ENCODE measurements at regions not wholly inside any gene's neighbourhood (a gene's known extent, or its start where the extent isn't known, plus 50 kb on each side); places are given as distances from the start of the nearest gene placed in this dataset.

DNA sequence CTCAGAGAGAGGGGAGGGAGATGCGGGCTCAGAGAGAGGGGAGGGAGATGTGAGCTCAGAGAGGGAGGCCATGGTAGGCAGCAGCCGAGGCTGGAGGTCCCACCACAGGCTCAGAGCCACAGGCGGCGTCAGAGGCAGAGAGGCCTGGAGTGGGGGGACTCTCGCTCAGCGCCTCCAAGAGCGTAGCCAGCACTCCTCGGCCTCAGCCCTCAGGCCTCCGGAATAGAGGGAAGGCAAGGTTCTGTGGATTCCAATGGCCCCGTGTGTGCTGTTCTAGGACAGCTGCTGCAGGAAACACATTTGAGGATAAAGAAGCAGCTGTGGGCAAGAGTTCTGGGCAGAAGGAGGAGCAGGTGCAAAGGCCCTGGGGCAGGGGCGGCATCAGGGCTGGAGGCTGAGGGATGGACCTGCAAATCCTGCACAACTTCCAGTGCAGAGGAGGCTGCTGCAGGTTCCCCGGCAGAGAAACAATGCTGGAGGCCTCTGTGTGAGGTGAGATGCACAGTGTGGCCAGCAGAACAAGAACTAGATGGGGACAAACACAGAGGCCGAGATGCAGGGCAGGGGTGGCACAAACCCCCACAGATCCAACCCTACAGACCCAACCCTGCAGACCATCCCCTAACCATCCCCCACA, 59.1 kb upstream of the GALNT9 start:
- ATAC-seq (ENCODE audit: poor library complexity) (no peak), DNase-seq (no peak)
- intact Hi-C loops (cut with DNase I): no loop called here

DNA sequence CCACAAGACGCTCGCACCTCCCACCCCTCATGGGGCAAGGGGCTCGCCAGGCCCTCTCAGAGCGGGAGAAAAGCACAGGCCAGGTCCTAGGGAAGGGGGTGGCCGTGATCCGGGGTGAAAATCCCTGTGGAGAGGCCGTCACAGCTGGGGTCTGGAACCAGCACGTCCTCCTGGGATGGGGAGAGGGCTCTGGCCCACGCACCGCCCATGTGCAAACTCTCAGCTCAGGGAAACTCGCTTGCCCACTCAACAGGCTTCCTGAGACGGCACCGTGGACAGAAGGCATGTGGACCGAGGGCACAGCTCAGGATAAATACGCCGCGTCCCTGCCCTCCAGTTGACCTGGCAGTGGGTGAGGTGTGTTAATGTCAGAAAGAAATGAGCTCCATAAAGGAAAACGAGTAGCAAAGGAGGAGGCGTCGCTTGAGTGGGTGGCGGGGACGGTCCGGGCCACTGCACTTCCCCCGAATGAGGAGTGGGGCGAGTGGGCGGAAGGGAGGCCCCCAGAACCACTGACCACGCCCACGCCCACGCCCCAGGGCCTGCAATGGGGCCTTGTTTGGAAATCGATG, 57.6 kb upstream of the GALNT9 start:
- DNase-seq (no peak), ATAC-seq (ENCODE audit: poor library complexity) (no peak)
- intact Hi-C loops (cut with DNase I): no loop called here

DNA sequence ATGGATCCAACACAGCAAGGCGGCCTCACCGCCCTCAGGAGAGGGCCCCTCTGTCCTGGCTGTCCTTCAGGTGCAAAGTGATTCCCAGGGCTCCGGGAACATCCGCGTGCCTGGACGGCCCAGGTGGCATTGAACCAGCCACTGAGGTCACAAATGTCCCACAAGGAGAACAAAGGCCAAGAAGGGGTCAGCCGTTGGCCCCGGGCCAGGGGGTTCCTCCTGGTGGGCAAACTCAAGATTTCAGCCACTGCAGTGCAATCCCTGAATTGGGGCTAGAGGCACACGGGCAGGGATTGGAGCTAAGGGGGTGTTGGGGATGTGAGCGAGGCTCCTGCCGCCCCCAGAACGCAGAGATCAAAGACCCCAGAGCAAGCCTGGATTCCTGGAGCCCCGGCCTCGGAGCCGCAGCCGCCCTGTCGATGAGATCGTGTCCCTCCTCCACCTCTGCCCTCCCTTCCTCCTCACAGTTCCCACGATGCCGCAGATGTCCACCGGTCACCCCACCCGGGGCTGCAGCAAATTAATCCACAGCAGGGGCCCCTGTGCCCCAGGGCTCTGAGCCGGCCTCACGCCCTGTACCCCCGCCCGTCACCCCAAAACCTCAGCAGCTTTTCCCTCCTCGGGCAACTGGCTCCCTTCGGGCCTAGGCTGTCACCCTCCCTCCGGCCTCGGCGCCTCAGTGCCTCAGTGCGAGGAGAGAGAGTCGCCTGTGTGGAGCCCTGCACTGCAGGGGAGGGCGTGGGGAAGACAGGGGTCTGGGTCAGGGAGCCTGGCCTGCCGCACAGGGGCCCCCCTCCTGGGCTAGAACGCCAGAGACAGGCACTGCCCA, 56.7 kb upstream of the GALNT9 start:
- ATAC-seq (ENCODE audit: poor library complexity) (no peak), DNase-seq (no peak)
- intact Hi-C loops (cut with DNase I): no loop called here

DNA sequence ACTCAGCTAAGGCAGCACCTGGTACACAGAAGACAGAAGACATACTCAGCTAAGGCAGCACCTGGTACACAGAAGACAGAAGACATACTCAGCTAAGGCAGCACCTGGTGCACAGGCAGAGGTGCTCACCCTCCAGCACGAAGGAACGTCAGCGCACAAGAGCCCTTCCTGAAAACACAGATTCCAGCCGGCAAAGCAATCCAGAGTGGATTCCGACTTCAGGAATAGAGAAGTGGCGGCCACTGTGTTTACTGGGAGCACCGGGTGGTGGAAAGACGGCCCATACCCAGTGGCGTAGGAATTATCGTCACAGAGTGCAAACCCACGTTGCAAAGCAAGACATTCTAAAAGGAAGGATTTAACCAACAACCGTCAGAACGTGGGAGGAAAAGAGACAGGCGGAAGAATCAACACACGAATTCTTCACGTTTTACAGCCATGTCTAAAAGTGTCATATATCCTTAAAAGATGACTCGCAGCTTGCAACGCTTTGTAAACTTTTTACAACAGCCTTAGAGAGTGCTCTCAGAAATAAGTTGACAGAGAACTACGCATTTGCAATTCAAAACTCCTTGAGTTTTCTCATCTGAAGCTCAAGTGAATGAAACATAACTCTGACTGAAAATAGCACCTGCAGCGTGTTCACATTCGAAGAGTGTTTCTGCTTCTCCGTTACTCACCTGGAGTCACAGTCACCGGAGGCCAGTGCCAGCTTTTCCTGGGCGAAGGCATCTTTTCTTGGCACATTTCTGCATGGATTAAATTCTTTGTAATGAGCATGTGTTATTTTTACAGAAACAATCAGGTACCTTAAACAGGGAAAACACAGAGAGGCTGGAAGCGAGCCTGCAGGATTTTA, 55.8 kb upstream of the GALNT9 start:
- ATAC-seq (ENCODE audit: poor library complexity) (no peak), DNase-seq (no peak)
- intact Hi-C loops (cut with DNase I): no loop called here

DNA sequence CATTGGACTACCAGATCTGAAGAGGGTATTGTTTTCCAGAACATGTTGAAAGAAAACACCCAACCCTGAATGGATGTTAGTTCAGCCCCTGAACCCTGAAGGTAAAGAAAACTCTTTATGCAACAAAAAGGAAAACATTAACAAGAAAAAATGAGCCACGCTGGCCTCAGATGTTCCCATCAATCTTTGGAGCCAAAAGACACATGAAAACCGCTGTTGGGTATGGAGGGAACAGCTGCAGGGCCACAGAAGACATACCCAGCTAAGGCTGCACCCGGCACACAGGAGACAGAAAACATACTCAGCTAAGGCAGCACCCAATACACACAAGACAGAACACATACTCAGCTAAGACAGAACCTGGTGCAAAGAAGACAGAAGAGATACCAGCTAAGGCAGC, 51.3 kb upstream of the GALNT9 start:
- no peak for ATAC-seq (ENCODE audit: poor library complexity)
- no peak for DNase-seq
- intact Hi-C loops (cut with DNase I): no loop called here

DNA sequence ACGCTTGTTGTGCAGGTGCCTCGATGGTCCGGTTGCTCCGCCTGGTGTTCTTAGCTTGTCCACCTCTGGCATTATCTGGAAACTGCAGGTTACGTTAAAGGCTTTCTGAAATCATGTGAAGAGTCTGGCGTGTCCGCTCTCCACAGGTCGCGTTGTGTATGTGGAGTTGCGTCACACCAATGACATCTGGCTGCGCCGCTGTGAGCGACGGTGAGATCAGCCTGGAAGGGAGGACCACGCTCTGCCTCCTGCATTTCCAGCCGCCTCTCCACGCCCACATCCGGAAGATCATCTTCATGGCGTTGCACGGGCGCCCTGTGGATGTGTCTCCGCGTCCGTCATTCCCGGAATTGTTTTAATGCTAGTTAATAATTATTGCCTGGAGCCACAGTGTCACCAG, 50.6 kb upstream of the GALNT9 start:
- no peak for DNase-seq

DNA sequence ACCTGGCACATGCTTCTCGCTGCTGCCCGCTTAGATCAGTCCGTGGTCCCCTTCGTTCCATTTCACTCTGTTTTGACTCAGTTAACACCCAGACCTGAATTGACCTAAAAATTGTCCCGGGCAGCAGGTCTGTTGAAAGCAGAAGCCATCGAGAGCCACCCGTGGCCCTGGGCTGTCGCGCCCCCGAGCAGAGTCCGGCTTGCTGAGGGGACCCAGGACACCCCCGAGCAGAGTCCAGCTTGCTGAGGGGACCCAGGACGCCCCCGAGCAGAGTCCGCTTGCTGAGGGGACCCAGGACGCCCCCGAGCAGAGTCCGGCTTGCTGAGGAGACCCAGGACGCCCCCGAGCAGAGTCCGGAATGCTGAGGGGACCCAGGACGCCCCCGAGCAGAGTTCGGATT, 50.2 kb upstream of the GALNT9 start:
- DNase-seq (no peak), ATAC-seq (ENCODE audit: poor library complexity) (no peak)
- intact Hi-C loops (cut with DNase I): no loop called here

More for the DNA sequence above, 50.6 kb upstream of the GALNT9 start:
- no peak for ATAC-seq (ENCODE audit: poor library complexity)
- intact Hi-C loops (cut with DNase I): no loop called here

Measured in Right ventricle myocardium superior (tissue), 1 donor.